Body of pancreas (tissue), 4 donors: ENCODE measurements at regions not wholly inside any gene's neighbourhood (a gene's known extent, or its start where the extent isn't known, plus 50 kb on each side); places are given as distances from the start of the nearest gene placed in this dataset.

ENCODE experiments used
- CTCF ChIP-seq, 7 experiments: fragments of 450-650 bp in 4 of 7; fragments of 200-600 bp in 3 of 7; sonication (generic) in 3 of 7; IDR thresholded peaks; one replicate each; pipeline ENCODE4 v1.5.1; 2016 to 2019; ENCODE audit warnings: antibody characterized with exemption in 7 of 7
- POLR2A ChIP-seq, 3 donors: fragments of 450-650 bp; IDR thresholded peaks; one replicate each; pipeline ENCODE4 v1.6.1; 2016; ENCODE audit warnings: antibody characterized with exemption in 3 of 3, mild to moderate bottlenecking in 2 of 3

- TF ChIP-seq CTCF (IDR thresholded peaks at IDR 0.05) (no peak), POLR2A (IDR thresholded peaks at IDR 0.05) (no peak)
Observed at GRCh38 chr3:64368257-64369020, 143.2 kb upstream of the PRICKLE2 start.
